ENCODE measurements at regions not wholly inside any gene's neighbourhood (a gene's known extent, or its start where the extent isn't known, plus 50 kb on each side); places are given as distances from the start of the nearest gene placed in this dataset.
"Not testable (repeated sequence)": the region's sequence is repeated elsewhere in the genome, so short reads cannot be mapped to it uniquely, and the experiment has no call there.

- no peak for DNase-seq (ENCODE audit: extremely low read depth, low read depth, low spot score)
Measured at GRCh38 chr14:84490081-84490480, 1039.9 kb upstream of the FLRT2 start.

GRCh38 chr14:84492685-84493084, 1037.3 kb upstream of the FLRT2 start:
- no peak for DNase-seq (ENCODE audit: extremely low read depth, low read depth, low spot score)

- DNase-seq (ENCODE audit: extremely low read depth, low read depth, low spot score), result no peak
Measured at GRCh38 chr14:84493779-84494178, 1036.2 kb upstream of the FLRT2 start.

- no peak for DNase-seq (ENCODE audit: extremely low read depth, low read depth, low spot score)
Measured at GRCh38 chr14:84496677-84497076, 1033.3 kb upstream of the FLRT2 start.

GRCh38 chr14:84512823-84513222, 1017.1 kb upstream of the FLRT2 start:
- DNase-seq (ENCODE audit: extremely low read depth, low read depth, low spot score), result not testable (repeated sequence)

GRCh38 chr14:84519836-84520235, 1010.1 kb upstream of the FLRT2 start:
- no peak for DNase-seq (ENCODE audit: extremely low read depth, low read depth, low spot score)

- DNase-seq (ENCODE audit: extremely low read depth, low read depth, low spot score), result no peak
Measured at GRCh38 chr14:84520711-84521338, 1009.1 kb upstream of the FLRT2 start.

GRCh38 chr14:84523746-84524145, 1006.2 kb upstream of the FLRT2 start:
- DNase-seq (ENCODE audit: extremely low read depth, low read depth, low spot score), result no peak

GRCh38 chr14:84527706-84528105, 1002.2 kb upstream of the FLRT2 start:
- no peak for DNase-seq (ENCODE audit: extremely low read depth, low read depth, low spot score)

- no peak for DNase-seq (ENCODE audit: extremely low read depth, low read depth, low spot score)
Measured at GRCh38 chr14:84532016-84532415, 997.9 kb upstream of the FLRT2 start.

GRCh38 chr14:84533181-84533725, 996.7 kb upstream of the FLRT2 start:
- no peak for DNase-seq (ENCODE audit: extremely low read depth, low read depth, low spot score)

- no peak for DNase-seq (ENCODE audit: extremely low read depth, low read depth, low spot score)
Measured at GRCh38 chr14:84533791-84534190, 996.2 kb upstream of the FLRT2 start.

- no peak for DNase-seq (ENCODE audit: extremely low read depth, low read depth, low spot score)
Measured at GRCh38 chr14:84535484-84535883, 994.5 kb upstream of the FLRT2 start.

- DNase-seq (ENCODE audit: extremely low read depth, low read depth, low spot score), result no peak
Measured at GRCh38 chr14:84535976-84536375, 994.0 kb upstream of the FLRT2 start.

- DNase-seq (ENCODE audit: extremely low read depth, low read depth, low spot score), result no peak
Measured at GRCh38 chr14:84541018-84541417, 988.9 kb upstream of the FLRT2 start.

GRCh38 chr14:84543859-84544258, 986.1 kb upstream of the FLRT2 start:
- no peak for DNase-seq (ENCODE audit: extremely low read depth, low read depth, low spot score)

GRCh38 chr14:84544486-84545131, 985.3 kb upstream of the FLRT2 start:
- DNase-seq (ENCODE audit: extremely low read depth, low read depth, low spot score), result no peak

- DNase-seq (ENCODE audit: extremely low read depth, low read depth, low spot score), result no peak
Measured at GRCh38 chr14:84546236-84546635, 983.7 kb upstream of the FLRT2 start.

GRCh38 chr14:84554136-84554535, 975.8 kb upstream of the FLRT2 start:
- DNase-seq (ENCODE audit: extremely low read depth, low read depth, low spot score), result no peak

- DNase-seq (ENCODE audit: extremely low read depth, low read depth, low spot score), result no peak
Measured at GRCh38 chr14:84555493-84555892, 974.5 kb upstream of the FLRT2 start.

GRCh38 chr14:84566109-84566508, 963.8 kb upstream of the FLRT2 start:
- DNase-seq (ENCODE audit: extremely low read depth, low read depth, low spot score), result no peak

- DNase-seq (ENCODE audit: extremely low read depth, low read depth, low spot score), result no peak
Measured at GRCh38 chr14:84575681-84576080, 954.3 kb upstream of the FLRT2 start.

All from glomerular endothelial cell (primary cell).